IPS DF 6.9 (cell line): ENCODE measurements at regions not wholly inside any gene's neighbourhood (a gene's known extent, or its start where the extent isn't known, plus 50 kb on each side); places are given as distances from the start of the nearest gene placed in this dataset.

Experiments
- DNase-seq: peaks from one replicate; pipeline ENCODE4 v3.0.0-alpha.2; 2013; ENCODE audit warnings: low read depth, low spot score
- H3K27ac ChIP-seq: one replicate; pipeline ENCODE4 v1.5.1; 2013; ENCODE audit warnings: low read length, control low read depth
- H3K27me3 ChIP-seq: 2 replicates; pipeline ENCODE4 v1.6.1; 2013; ENCODE audit warnings: mild to moderate bottlenecking, low read length; ENCODE audit not compliant: control insufficient read depth, insufficient read depth
- H3K36me3 ChIP-seq: 2 replicates; pipeline ENCODE4 v1.6.1; 2013; ENCODE audit warnings: low read length; ENCODE audit not compliant: control insufficient read depth, insufficient read depth
- H3K4me1 ChIP-seq: 2 replicates; pipeline ENCODE4 v1.6.1; 2013; ENCODE audit warnings: low read length; ENCODE audit not compliant: control insufficient read depth, insufficient read depth
- H3K4me3 ChIP-seq: 2 replicates; pipeline ENCODE4 v1.5.1; 2013; ENCODE audit warnings: mild to moderate bottlenecking, low read length
- H3K9me3 ChIP-seq: 2 replicates; pipeline ENCODE4 v1.6.1; 2013; ENCODE audit warnings: low read length, inconsistent platforms; ENCODE audit not compliant: control insufficient read depth, insufficient read depth
- WGBS: extraction: QIAGEN DNeasy Blood & Tissue Kit; methylation state at CpG from one replicate; pipeline ENCODE4 v1.1.7; 2013; ENCODE audit warnings: mixed read lengths, missing lambda C conversion rate; ENCODE audit not compliant: insufficient read length, insufficient coverage; 5-methylcytosine and 5-hydroxymethylcytosine counted together

GRCh38 chr2:58921676-58922075, 680.6 kb upstream of the FANCL start:
- H3K27me3 ChIP-seq: no peaks in the 10 kb centered on the region
- no peak overlapping the region for H3K27ac ChIP-seq
- H3K36me3 ChIP-seq: no peaks in the 10 kb centered on the region
- 0 out of 2 replicates have a peak, but pooled peaks cover 1% of the 10 kb centered on the region for H3K4me1 ChIP-seq
- H3K4me3 ChIP-seq: no peak overlapping the region
- no CpG with 5 or more reads among the region's 2 CpGs for WGBS
- DNase-seq: no peak
- H3K9me3 ChIP-seq: no peaks in the 10 kb centered on the region; the same call in 1 of the 2 replicates

- H3K4me3 ChIP-seq: no peak overlapping the region
- 0 out of 2 replicates have a peak, but pooled peaks cover 1% of the 10 kb centered on the region for H3K4me1 ChIP-seq
- no peaks in the 10 kb centered on the region for H3K36me3 ChIP-seq
- no peaks in the 10 kb centered on the region for H3K27me3 ChIP-seq
- DNase-seq: no peak
- no peaks in the 10 kb centered on the region; the same call in 1 of the 2 replicates for H3K9me3 ChIP-seq
- no CpG with 5 or more reads among the region's 2 CpGs for WGBS
- H3K27ac ChIP-seq: no peak overlapping the region
Measured at GRCh38 chr2:58920001-58920400, 678.9 kb upstream of the FANCL start.

- Histone ChIP-seq H3K4me3 (no peak overlapping the region), H3K9me3 (no peaks in the 10 kb centered on the region; the same call in 1 of the 2 replicates), H3K27me3 (no peaks in the 10 kb centered on the region), H3K4me1 (0 out of 2 replicates have a peak, but pooled peaks cover 1% of the 10 kb centered on the region), H3K27ac (no peak overlapping the region), H3K36me3 (no peaks in the 10 kb centered on the region)
- DNase-seq: no peak
- WGBS: no CpG with 5 or more reads among the region's 4 CpGs
Measured at GRCh38 chr2:58919316-58919715, 678.2 kb upstream of the FANCL start.

- no peak for DNase-seq
- Histone ChIP-seq H3K4me1 (0 out of 2 replicates have a peak, but pooled peaks cover 1% of the 10 kb centered on the region), H3K9me3 (no peaks in the 10 kb centered on the region), H3K36me3 (no peaks in the 10 kb centered on the region), H3K27ac (no peak overlapping the region), H3K27me3 (no peaks in the 10 kb centered on the region), H3K4me3 (no peak overlapping the region)
- WGBS: no CpG with 5 or more reads among the region's 2 CpGs
Measured at GRCh38 chr2:58918141-58918540, 677.0 kb upstream of the FANCL start.

- H3K4me3 ChIP-seq: no peak overlapping the region
- no peaks in the 10 kb centered on the region for H3K36me3 ChIP-seq
- WGBS: no CpG with 5 or more reads among the region's 6 CpGs
- DNase-seq: no peak
- H3K27ac ChIP-seq: no peak overlapping the region
- 0 out of 2 replicates have a peak, but pooled peaks cover 1% of the 10 kb centered on the region for H3K4me1 ChIP-seq
- no peaks in the 10 kb centered on the region for H3K27me3 ChIP-seq
- H3K9me3 ChIP-seq: no peaks in the 10 kb centered on the region
Measured at GRCh38 chr2:58917596-58917995, 676.5 kb upstream of the FANCL start.

- DNase-seq: no peak
- H3K9me3 ChIP-seq: no peaks in the 10 kb centered on the region
- H3K27me3 ChIP-seq: no peaks in the 10 kb centered on the region
- H3K36me3 ChIP-seq: no peaks in the 10 kb centered on the region
- 0 out of 2 replicates have a peak, but pooled peaks cover 1% of the 10 kb centered on the region for H3K4me1 ChIP-seq
- no peak overlapping the region for H3K27ac ChIP-seq
- WGBS: no CpG with 5 or more reads among the region's 3 CpGs
- H3K4me3 ChIP-seq: no peak overlapping the region
Measured at GRCh38 chr2:58916063-58916462, 674.9 kb upstream of the FANCL start.

GRCh38 chr2:58914733-58915505, 673.8 kb upstream of the FANCL start:
- DNase-seq: no peak
- no peaks in the 10 kb centered on the region for H3K27me3 ChIP-seq
- H3K9me3 ChIP-seq: no peaks in the 10 kb centered on the region
- no peak overlapping the region for H3K27ac ChIP-seq
- WGBS: no CpG with 5 or more reads among the region's 6 CpGs
- H3K4me3 ChIP-seq: no peak overlapping the region
- H3K4me1 ChIP-seq: 0 out of 2 replicates have a peak, but pooled peaks cover 1% of the 10 kb centered on the region
- H3K36me3 ChIP-seq: no peaks in the 10 kb centered on the region

- no peaks in the 10 kb centered on the region for H3K9me3 ChIP-seq
- WGBS: 100% methylated on average over 1 of the region's 6 CpGs
- H3K36me3 ChIP-seq: no peaks in the 10 kb centered on the region
- no peaks in the 10 kb centered on the region for H3K27me3 ChIP-seq
- H3K27ac ChIP-seq: no peak overlapping the region
- no peaks in the 10 kb centered on the region for H3K4me1 ChIP-seq
- no peak overlapping the region for H3K4me3 ChIP-seq
- DNase-seq: no peak
Measured at GRCh38 chr2:58913082-58913726, 672.1 kb upstream of the FANCL start.

GRCh38 chr2:58911877-58912276, 670.8 kb upstream of the FANCL start:
- Histone ChIP-seq H3K4me3 (no peak overlapping the region), H3K4me1 (no peaks in the 10 kb centered on the region), H3K27ac (no peak overlapping the region), H3K36me3 (no peaks in the 10 kb centered on the region), H3K9me3 (no peaks in the 10 kb centered on the region), H3K27me3 (no peaks in the 10 kb centered on the region)
- DNase-seq: no peak
- WGBS: no CpG with 5 or more reads among the region's 1 CpG

GRCh38 chr2:58908501-58909154, 667.5 kb upstream of the FANCL start:
- Histone ChIP-seq H3K9me3 (no peaks in the 10 kb centered on the region), H3K4me3 (no peak overlapping the region), H3K27ac (no peak overlapping the region), H3K4me1 (no peaks in the 10 kb centered on the region), H3K27me3 (no peaks in the 10 kb centered on the region), H3K36me3 (no peaks in the 10 kb centered on the region)
- DNase-seq: no peak
- WGBS: no CpG with 5 or more reads among the region's 2 CpGs
